Endothelial cell of umbilical vein (primary cell): ENCODE measurements at regions not wholly inside any gene's neighbourhood (a gene's known extent, or its start where the extent isn't known, plus 50 kb on each side); places are given as distances from the start of the nearest gene placed in this dataset.

ENCODE experiments used
- EZH2 ChIP-seq: IDR thresholded peaks from 2 replicates; pipeline ENCODE4 v1.6.1; 2012; ENCODE audit warnings: borderline replicate concordance, low read depth, mild to moderate bottlenecking, moderate library complexity, low read length, inconsistent platforms; ENCODE audit not compliant: severe bottlenecking
- FOS ChIP-seq: IDR thresholded peaks from 2 replicates; pipeline ENCODE4 v1.6.1; 2011; ENCODE audit warnings: mild to moderate bottlenecking, low read length, moderate library complexity, borderline replicate concordance; ENCODE audit not compliant: insufficient read depth
- TF ChIP-seq, protein P1 (sequence below), 2 donors: IDR thresholded peaks; 1 replicate in 1 of 2; 2 replicates in 1 of 2; pipeline ENCODE4 v1.5.1; 2011; ENCODE audit warnings: low read length in 2 of 2, mild to moderate bottlenecking in 2 of 2, moderate library complexity in 2 of 2, control low read depth in 1 of 2, inconsistent platforms in 1 of 2, low read depth in 1 of 2; ENCODE audit not compliant: insufficient read depth in 1 of 2; ENCODE audit errors: extremely low read depth in 1 of 2

- no peak for TF ChIP-seq FOS
- no peak for TF ChIP-seq EZH2
- TF ChIP-seq, protein P1, sequence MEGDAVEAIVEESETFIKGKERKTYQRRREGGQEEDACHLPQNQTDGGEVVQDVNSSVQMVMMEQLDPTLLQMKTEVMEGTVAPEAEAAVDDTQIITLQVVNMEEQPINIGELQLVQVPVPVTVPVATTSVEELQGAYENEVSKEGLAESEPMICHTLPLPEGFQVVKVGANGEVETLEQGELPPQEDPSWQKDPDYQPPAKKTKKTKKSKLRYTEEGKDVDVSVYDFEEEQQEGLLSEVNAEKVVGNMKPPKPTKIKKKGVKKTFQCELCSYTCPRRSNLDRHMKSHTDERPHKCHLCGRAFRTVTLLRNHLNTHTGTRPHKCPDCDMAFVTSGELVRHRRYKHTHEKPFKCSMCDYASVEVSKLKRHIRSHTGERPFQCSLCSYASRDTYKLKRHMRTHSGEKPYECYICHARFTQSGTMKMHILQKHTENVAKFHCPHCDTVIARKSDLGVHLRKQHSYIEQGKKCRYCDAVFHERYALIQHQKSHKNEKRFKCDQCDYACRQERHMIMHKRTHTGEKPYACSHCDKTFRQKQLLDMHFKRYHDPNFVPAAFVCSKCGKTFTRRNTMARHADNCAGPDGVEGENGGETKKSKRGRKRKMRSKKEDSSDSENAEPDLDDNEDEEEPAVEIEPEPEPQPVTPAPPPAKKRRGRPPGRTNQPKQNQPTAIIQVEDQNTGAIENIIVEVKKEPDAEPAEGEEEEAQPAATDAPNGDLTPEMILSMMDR (IDR thresholded peaks at IDR 0.05; ENCODE audit: extremely low read depth in 1 of 2, insufficient read depth in 1 of 2, low read depth in 1 of 2, low read length in 2 of 2) = no peak
These were observed 353.8 kb upstream of the SPRED2 start for GRCh38 chr2:65786007-65786717.
